ENCODE measurements at regions not wholly inside any gene's neighbourhood (a gene's known extent, or its start where the extent isn't known, plus 50 kb on each side); places are given as distances from the start of the nearest gene placed in this dataset.

GRCh38 chr21:23712166-23712565, 1895.1 kb downstream of the MRPL39 start:
- no peak overlapping the region for H3K4me3 Mint-ChIP-seq (ENCODE audit: low read depth)
- no peaks in the 10 kb centered on the region for H3K27me3 Mint-ChIP-seq
- DNase-seq (ENCODE audit: low spot score, unreplicated experiment) = no peak
- no peak overlapping the region for H3K27ac Mint-ChIP-seq
- no peaks in the 10 kb centered on the region for H3K36me3 Mint-ChIP-seq (ENCODE audit: insufficient read depth)
- no peaks in the 10 kb centered on the region for H3K4me1 Mint-ChIP-seq (ENCODE audit: low read depth)
- H3K9me3 Mint-ChIP-seq (ENCODE audit: low read depth) = peaks cover 22% of the 10 kb centered on the region
- TF ChIP-seq CTCF (IDR thresholded peaks at IDR 0.05; ENCODE audit: unreplicated experiment) = no peak

GRCh38 chr21:23706431-23706830, 1900.8 kb downstream of the MRPL39 start:
- H3K9me3 Mint-ChIP-seq (ENCODE audit: low read depth) = peaks cover 22% of the 10 kb centered on the region
- no peak overlapping the region for H3K27ac Mint-ChIP-seq
- H3K4me3 Mint-ChIP-seq (ENCODE audit: low read depth) = no peak overlapping the region
- H3K4me1 Mint-ChIP-seq (ENCODE audit: low read depth) = no peaks in the 10 kb centered on the region
- TF ChIP-seq CTCF (IDR thresholded peaks at IDR 0.05; ENCODE audit: unreplicated experiment) = no peak
- no peaks in the 10 kb centered on the region for H3K27me3 Mint-ChIP-seq
- DNase-seq (ENCODE audit: low spot score, unreplicated experiment) = no peak
- H3K36me3 Mint-ChIP-seq (ENCODE audit: insufficient read depth) = no peaks in the 10 kb centered on the region

GRCh38 chr21:23699402-23699801, 1907.9 kb downstream of the MRPL39 start:
- TF ChIP-seq CTCF (IDR thresholded peaks at IDR 0.05; ENCODE audit: unreplicated experiment) = no peak
- H3K36me3 Mint-ChIP-seq (ENCODE audit: insufficient read depth) = no peaks in the 10 kb centered on the region
- H3K9me3 Mint-ChIP-seq (ENCODE audit: low read depth) = peaks cover 41% of the 10 kb centered on the region
- no peaks in the 10 kb centered on the region for H3K27me3 Mint-ChIP-seq
- no peak overlapping the region for H3K4me3 Mint-ChIP-seq (ENCODE audit: low read depth)
- no peaks in the 10 kb centered on the region for H3K4me1 Mint-ChIP-seq (ENCODE audit: low read depth)
- H3K27ac Mint-ChIP-seq = no peak overlapping the region
- no peak for DNase-seq (ENCODE audit: low spot score, unreplicated experiment)

- Mint-ChIP-seq H3K9me3 (ENCODE audit: low read depth) (peaks cover 41% of the 10 kb centered on the region), H3K27me3 (no peaks in the 10 kb centered on the region), H3K36me3 (ENCODE audit: insufficient read depth) (no peaks in the 10 kb centered on the region), H3K27ac (no peak overlapping the region), H3K4me1 (ENCODE audit: low read depth) (no peaks in the 10 kb centered on the region), H3K4me3 (ENCODE audit: low read depth) (no peak overlapping the region)
- DNase-seq (ENCODE audit: low spot score, unreplicated experiment) = no peak
- TF ChIP-seq CTCF (IDR thresholded peaks at IDR 0.05; ENCODE audit: unreplicated experiment) = no peak
Observed at GRCh38 chr21:23698619-23699018, 1908.7 kb downstream of the MRPL39 start.

GRCh38 chr21:23695443-23695842, 1911.8 kb downstream of the MRPL39 start:
- TF ChIP-seq CTCF (IDR thresholded peaks at IDR 0.05; ENCODE audit: unreplicated experiment) = no peak
- no peak overlapping the region for H3K4me3 Mint-ChIP-seq (ENCODE audit: low read depth)

More at GRCh38 chr21:23695443-23695842, 1911.8 kb downstream of the MRPL39 start:
- peaks cover 24% of the 10 kb centered on the region for H3K9me3 Mint-ChIP-seq (ENCODE audit: low read depth)
- H3K27ac Mint-ChIP-seq = no peak overlapping the region
- H3K27me3 Mint-ChIP-seq = no peaks in the 10 kb centered on the region
- no peaks in the 10 kb centered on the region for H3K4me1 Mint-ChIP-seq (ENCODE audit: low read depth)
- H3K36me3 Mint-ChIP-seq (ENCODE audit: insufficient read depth) = peaks cover 1% of the 10 kb centered on the region
- no peak for DNase-seq (ENCODE audit: low spot score, unreplicated experiment)
